Sigmoid colon (tissue), 3 donors: ENCODE measurements at regions not wholly inside any gene's neighbourhood (a gene's known extent, or its start where the extent isn't known, plus 50 kb on each side); places are given as distances from the start of the nearest gene placed in this dataset.

ENCODE experiments used
- CTCF ChIP-seq, 4 experiments: fragments of 450-650 bp in 3 of 4; fragments of 200-600 bp in 1 of 4; IDR thresholded peaks; one replicate each; pipeline ENCODE4 v1.5.1; 2016 to 2019; ENCODE audit warnings: antibody characterized with exemption in 4 of 4, mild to moderate bottlenecking in 3 of 4, moderate library complexity in 2 of 4
- POLR2A ChIP-seq, 2 donors: fragments of 450-650 bp; IDR thresholded peaks; one replicate each; pipeline ENCODE4 v1.6.1; 2016; ENCODE audit warnings: antibody characterized with exemption in 2 of 2, mild to moderate bottlenecking in 2 of 2, moderate library complexity in 2 of 2

DNA sequence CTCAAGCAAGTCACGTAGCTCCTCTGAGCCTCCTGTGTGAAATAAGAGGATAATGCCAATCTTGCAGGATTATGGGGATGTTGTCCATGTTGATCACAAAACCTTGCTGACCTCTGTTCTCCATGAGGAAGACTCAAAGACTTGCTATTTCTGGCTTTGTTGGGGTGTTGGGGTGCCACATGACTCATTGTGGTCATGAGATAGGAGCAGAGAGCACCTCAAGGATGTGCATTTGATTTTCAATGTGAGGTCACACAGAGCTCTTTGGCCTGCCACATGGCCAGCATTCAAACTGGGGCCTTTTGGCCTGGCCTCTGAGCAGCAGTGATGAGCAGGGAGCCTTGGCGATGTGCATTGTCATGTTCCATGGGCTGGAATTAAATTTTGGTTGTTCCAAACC is 380.3 kb downstream of the GADD45G start:
- no peak for TF ChIP-seq CTCF (IDR thresholded peaks at IDR 0.05)
- TF ChIP-seq POLR2A (IDR thresholded peaks at IDR 0.05), result no peak
